GM20000 (cell line): ENCODE measurements at regions not wholly inside any gene's neighbourhood (a gene's known extent, or its start where the extent isn't known, plus 50 kb on each side); places are given as distances from the start of the nearest gene placed in this dataset.

Experiments used
- DNase-seq: peaks from one replicate; pipeline ENCODE4 v3.0.0; 2012; ENCODE audit warnings: low spot score
- TF ChIP-seq, protein P1 (sequence below): IDR thresholded peaks from 2 replicates; pipeline ENCODE4 v1.5.1; 2012; ENCODE audit warnings: mild to moderate bottlenecking, control low read depth; ENCODE audit errors: extremely low read depth, missing control alignments

DNA sequence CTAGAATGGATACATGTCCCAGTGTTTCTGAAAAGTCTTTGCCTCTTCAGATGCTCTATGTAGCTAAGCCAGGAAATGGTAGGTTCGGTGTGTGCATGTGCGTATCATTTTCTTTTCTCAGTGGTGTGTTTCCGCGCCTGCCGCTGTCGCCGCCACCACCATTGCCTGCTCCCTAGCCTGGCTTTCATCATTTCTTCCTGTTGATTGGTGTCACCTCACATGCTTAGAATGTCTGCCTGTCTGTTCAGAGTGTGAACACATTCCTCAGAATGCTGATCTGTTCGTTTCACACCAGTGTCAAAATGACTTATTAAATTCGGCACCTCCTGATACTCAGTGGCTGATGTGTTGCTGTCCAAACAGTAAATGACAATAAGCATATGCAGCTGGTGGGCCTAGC is 255.2 kb upstream of the SPRED2 start:
- DNase-seq, result no peak
- TF ChIP-seq, protein P1, sequence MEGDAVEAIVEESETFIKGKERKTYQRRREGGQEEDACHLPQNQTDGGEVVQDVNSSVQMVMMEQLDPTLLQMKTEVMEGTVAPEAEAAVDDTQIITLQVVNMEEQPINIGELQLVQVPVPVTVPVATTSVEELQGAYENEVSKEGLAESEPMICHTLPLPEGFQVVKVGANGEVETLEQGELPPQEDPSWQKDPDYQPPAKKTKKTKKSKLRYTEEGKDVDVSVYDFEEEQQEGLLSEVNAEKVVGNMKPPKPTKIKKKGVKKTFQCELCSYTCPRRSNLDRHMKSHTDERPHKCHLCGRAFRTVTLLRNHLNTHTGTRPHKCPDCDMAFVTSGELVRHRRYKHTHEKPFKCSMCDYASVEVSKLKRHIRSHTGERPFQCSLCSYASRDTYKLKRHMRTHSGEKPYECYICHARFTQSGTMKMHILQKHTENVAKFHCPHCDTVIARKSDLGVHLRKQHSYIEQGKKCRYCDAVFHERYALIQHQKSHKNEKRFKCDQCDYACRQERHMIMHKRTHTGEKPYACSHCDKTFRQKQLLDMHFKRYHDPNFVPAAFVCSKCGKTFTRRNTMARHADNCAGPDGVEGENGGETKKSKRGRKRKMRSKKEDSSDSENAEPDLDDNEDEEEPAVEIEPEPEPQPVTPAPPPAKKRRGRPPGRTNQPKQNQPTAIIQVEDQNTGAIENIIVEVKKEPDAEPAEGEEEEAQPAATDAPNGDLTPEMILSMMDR, result no peak

- no peak for DNase-seq
- TF ChIP-seq, protein P1, result no peak
Measured at GRCh38 chr2:65686928-65687521, 254.6 kb upstream of the SPRED2 start.

DNA sequence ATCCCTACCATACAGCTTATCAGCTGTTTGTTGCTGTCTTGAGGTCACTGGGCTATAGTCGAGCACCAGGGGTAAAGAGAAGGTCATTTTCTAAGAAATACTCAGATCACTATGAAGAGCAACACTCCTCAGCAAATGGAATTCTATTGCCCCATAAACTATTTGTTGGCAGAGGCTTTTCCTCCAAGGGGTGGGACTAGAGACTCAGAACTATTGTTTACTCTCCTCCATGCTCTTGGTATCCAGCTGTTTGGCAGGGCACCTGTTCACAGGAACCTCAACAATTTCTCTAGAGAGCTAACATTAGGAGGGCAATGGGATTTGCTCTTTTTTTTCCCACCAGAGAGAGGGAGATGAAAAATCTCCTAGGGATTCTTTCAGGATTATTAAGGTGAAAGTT is 249.1 kb upstream of the SPRED2 start:
- no peak for DNase-seq

DNA sequence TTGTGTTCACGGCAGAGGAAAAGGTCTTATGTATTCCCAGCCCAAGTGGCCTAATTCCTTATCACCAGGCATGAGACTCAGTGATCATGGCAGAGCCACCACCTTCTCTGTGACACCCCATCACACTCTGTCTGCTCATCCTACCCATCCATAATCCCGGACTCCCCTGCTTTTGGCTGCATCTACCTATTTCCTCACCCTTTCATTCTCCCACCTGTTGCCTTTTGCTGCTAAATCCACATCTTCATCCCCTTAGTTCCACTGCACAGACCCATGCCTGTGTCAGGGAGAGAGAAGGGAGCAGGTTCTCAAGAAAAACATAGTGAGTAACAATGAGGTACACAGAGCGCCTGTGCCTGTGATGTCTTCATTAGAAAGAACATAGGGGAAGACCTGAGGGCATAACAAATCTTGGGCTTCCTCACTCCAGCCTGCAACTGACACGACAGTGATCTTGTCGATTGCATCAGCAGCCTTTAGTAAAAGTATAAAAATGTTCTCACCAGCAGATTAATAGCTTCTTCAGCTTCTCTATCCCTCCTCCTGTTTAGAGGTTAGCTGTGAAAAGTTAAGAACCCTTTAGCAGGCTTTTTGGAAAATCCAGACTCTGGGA is 246.5 kb upstream of the SPRED2 start:
- TF ChIP-seq, protein P1, result no peak
- no peak for DNase-seq

More for the DNA sequence above, 249.1 kb upstream of the SPRED2 start:
- TF ChIP-seq, protein P1, result no peak

DNA sequence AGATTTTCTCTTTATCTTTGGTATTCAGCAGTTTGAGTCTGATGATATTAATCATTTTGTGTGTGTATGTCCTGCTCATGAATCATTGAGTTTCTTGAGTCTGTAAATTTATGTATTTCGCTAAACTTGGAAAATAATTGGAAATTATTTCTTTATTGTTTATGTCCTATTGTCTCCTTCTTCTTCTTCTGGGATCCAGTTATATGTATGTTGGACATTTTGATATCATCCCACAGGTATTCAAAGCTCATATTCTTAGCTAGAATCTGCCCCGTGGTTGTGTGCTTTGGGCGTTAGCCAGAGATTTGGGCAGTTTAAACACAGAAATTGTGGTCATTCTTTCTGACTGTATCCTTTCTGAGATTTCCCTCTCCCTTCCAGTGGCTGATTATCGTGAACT is 243.0 kb upstream of the SPRED2 start:
- no peak for DNase-seq
- TF ChIP-seq, protein P1, result no peak

DNA sequence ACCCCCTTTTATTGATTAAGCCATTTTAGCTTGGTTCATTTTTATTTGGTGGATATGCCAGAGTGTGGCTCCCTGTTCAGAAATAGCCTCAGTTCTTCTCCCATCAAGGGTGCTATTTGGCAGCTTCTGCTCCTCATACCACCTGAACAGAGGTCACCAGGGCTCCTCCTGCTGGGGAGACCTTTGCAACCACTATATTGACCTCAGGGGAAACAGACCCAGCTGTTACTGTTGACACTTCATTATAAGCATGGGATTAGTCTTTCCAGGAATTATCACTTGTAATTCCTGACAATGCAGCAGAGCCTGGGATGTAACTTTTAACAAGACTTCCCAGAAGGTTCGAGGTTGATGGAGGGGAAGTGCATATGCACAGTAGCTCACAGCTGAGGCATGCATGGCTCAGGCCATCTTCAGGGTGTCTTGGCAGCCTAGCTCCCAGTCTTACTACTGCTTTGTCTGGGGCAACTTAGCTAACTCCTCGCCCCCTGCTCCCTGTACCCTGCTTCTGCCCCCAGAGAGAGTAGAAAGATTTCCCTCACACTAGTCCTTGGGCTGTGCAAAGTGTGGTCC is 239.4 kb upstream of the SPRED2 start:
- no peak for DNase-seq
- TF ChIP-seq, protein P1, result no peak

- DNase-seq, result no peak
- TF ChIP-seq, protein P1, result no peak
Measured at GRCh38 chr2:65669574-65669973, 237.2 kb upstream of the SPRED2 start.
